HT-29 (cell line): ENCODE measurements at regions not wholly inside any gene's neighbourhood (a gene's known extent, or its start where the extent isn't known, plus 50 kb on each side); places are given as distances from the start of the nearest gene placed in this dataset.
A peak's percentile ranks its signal among the peaks of the same experiment; 100 is the strongest.

Experiments used
- DNase-seq: peaks from one replicate; pipeline ENCODE4 v3.0.0-alpha.2; 2015; ENCODE audit warnings: low spot score

- DNase-seq, result no peak
These were observed 212.5 kb downstream of the BMP7 start for GRCh38 chr20:57053793-57054552.

- no peak for DNase-seq
These were observed 211.1 kb downstream of the BMP7 start for GRCh38 chr20:57055345-57055744.

- no peak for DNase-seq
These were observed 209.8 kb downstream of the BMP7 start for GRCh38 chr20:57056651-57057050.

- no peak for DNase-seq
These were observed 207.3 kb downstream of the BMP7 start for GRCh38 chr20:57059055-57059596.

- DNase-seq, result no peak
These were observed 205.9 kb downstream of the BMP7 start for GRCh38 chr20:57060407-57061050.

- peak; percentile 32 for DNase-seq
These were observed 205.2 kb downstream of the BMP7 start for GRCh38 chr20:57061051-57061900.

- no peak for DNase-seq
These were observed 204.2 kb downstream of the BMP7 start for GRCh38 chr20:57062241-57062640.

- DNase-seq, result no peak
These were observed 203.7 kb downstream of the BMP7 start for GRCh38 chr20:57062696-57063270.

- no peak for DNase-seq
These were observed 201.6 kb downstream of the BMP7 start for GRCh38 chr20:57064836-57065235.

GRCh38 chr20:57065646-57066045 is 200.8 kb downstream of the BMP7 start:
- no peak for DNase-seq

- DNase-seq, result no peak
These were observed 200.1 kb downstream of the BMP7 start for GRCh38 chr20:57066126-57066900.

- DNase-seq, result no peak
These were observed 197.0 kb downstream of the BMP7 start for GRCh38 chr20:57069442-57069841.

- DNase-seq, result no peak
These were observed 196.1 kb downstream of the BMP7 start for GRCh38 chr20:57070296-57070695.

GRCh38 chr20:57071283-57071731 is 195.1 kb downstream of the BMP7 start:
- no peak for DNase-seq

- no peak for DNase-seq
These were observed 194.4 kb downstream of the BMP7 start for GRCh38 chr20:57071954-57072583.

- DNase-seq, result no peak
These were observed 193.0 kb downstream of the BMP7 start for GRCh38 chr20:57073402-57073801.

- DNase-seq, result no peak
These were observed 192.1 kb downstream of the BMP7 start for GRCh38 chr20:57074386-57074785.

- DNase-seq, result no peak
These were observed 191.3 kb downstream of the BMP7 start for GRCh38 chr20:57075181-57075580.

GRCh38 chr20:57075603-57076002 is 190.8 kb downstream of the BMP7 start:
- no peak for DNase-seq

GRCh38 chr20:57076152-57076652 is 190.2 kb downstream of the BMP7 start:
- no peak for DNase-seq
